ENCODE measurements at regions not wholly inside any gene's neighbourhood (a gene's known extent, or its start where the extent isn't known, plus 50 kb on each side); places are given as distances from the start of the nearest gene placed in this dataset.

DNA sequence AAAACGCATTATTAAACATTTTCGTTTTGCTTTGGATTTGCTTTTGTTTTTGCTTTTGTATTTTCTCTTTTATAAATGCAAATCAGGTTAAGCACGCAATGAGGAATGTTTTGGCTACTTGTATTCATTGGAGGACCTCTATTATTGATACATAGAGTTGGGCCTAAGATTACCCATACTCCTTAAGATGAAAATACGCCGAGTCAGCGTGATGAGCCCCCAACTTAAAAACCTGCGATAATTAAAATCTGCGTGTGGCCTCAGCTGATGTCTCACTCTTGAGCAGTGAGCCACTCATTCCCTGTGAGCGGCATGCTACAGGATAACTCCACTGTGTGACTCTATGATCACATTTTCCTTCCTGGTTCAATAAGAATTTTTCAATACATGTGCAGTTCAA, 518.3 kb downstream of the IRX1 start:
- no peak overlapping the region for H3K4me3 ChIP-seq (ENCODE audit: low read depth, low read length)
- TF ChIP-seq, protein P1, sequence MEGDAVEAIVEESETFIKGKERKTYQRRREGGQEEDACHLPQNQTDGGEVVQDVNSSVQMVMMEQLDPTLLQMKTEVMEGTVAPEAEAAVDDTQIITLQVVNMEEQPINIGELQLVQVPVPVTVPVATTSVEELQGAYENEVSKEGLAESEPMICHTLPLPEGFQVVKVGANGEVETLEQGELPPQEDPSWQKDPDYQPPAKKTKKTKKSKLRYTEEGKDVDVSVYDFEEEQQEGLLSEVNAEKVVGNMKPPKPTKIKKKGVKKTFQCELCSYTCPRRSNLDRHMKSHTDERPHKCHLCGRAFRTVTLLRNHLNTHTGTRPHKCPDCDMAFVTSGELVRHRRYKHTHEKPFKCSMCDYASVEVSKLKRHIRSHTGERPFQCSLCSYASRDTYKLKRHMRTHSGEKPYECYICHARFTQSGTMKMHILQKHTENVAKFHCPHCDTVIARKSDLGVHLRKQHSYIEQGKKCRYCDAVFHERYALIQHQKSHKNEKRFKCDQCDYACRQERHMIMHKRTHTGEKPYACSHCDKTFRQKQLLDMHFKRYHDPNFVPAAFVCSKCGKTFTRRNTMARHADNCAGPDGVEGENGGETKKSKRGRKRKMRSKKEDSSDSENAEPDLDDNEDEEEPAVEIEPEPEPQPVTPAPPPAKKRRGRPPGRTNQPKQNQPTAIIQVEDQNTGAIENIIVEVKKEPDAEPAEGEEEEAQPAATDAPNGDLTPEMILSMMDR (IDR thresholded peaks at IDR 0.05; ENCODE audit: low read depth, low read length, missing control alignments), result no peak

DNA sequence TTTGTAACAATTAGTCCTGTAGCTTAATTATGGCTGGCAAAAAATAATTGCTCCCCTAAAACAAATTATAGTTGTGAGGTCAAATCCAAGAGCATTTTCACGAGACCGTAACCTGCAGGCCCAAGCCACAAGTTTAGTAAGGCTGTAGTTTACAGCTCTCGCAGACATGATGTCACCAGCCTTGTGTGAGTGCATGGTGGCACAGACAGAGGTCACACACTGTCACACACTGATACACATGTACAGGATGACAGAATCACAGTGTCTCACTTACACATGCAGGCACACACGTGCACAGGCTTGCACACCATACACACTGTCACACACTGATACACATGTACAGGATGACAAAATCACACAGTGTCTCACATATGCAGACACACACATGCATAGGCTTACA, 518.8 kb downstream of the IRX1 start:
- no peak overlapping the region for H3K4me3 ChIP-seq (ENCODE audit: low read depth, low read length)
- H3K27ac ChIP-seq, result no peak overlapping the region
- no peaks in the 10 kb centered on the region for H3K27me3 ChIP-seq (replicated peaks)
- no peaks in the 10 kb centered on the region for H3K36me3 ChIP-seq (replicated peaks)
- TF ChIP-seq, protein P1 (IDR thresholded peaks at IDR 0.05; ENCODE audit: low read depth, low read length, missing control alignments), result no peak
- no peak for DNase-seq
- in situ Hi-C loops (cut with HindIII; ENCODE audit: low pct_ligation_motif_present, low sequenced_read_pairs), result no loop called here

More for the DNA sequence above, 518.3 kb downstream of the IRX1 start:
- no peaks in the 10 kb centered on the region for H3K36me3 ChIP-seq (replicated peaks)
- in situ Hi-C loops (cut with HindIII; ENCODE audit: low pct_ligation_motif_present, low sequenced_read_pairs), result no loop called here
- DNase-seq, result no peak
- H3K27me3 ChIP-seq (replicated peaks), result no peaks in the 10 kb centered on the region
- H3K27ac ChIP-seq, result no peak overlapping the region

DNA sequence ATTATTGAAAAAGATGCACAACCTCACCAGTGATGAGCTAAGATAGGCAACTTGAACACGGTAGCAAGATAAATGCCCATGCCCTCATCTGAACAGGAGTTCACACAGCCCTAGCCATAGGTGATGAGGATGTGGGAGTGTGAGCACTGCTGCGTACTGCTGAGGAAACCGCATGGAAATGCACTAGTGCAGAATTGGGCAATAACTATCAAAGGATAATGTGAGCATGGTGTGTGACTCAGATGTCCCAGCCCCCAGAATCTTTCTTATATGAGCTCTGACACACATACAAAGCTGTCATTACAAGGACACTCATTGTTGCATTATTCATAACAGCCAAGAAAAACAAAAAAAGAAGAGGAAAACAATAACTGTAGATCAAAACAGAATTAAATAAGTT, 521.2 kb downstream of the IRX1 start:
- Histone ChIP-seq H3K4me3 (ENCODE audit: low read depth, low read length) (no peak overlapping the region), H3K27ac (no peak overlapping the region), H3K36me3 (replicated peaks) (no peaks in the 10 kb centered on the region), H3K27me3 (replicated peaks) (no peaks in the 10 kb centered on the region)
- TF ChIP-seq, protein P1 (IDR thresholded peaks at IDR 0.05; ENCODE audit: low read depth, low read length, missing control alignments), result no peak
- in situ Hi-C loops (cut with HindIII; ENCODE audit: low pct_ligation_motif_present, low sequenced_read_pairs), result no loop called here
- no peak for DNase-seq

DNA sequence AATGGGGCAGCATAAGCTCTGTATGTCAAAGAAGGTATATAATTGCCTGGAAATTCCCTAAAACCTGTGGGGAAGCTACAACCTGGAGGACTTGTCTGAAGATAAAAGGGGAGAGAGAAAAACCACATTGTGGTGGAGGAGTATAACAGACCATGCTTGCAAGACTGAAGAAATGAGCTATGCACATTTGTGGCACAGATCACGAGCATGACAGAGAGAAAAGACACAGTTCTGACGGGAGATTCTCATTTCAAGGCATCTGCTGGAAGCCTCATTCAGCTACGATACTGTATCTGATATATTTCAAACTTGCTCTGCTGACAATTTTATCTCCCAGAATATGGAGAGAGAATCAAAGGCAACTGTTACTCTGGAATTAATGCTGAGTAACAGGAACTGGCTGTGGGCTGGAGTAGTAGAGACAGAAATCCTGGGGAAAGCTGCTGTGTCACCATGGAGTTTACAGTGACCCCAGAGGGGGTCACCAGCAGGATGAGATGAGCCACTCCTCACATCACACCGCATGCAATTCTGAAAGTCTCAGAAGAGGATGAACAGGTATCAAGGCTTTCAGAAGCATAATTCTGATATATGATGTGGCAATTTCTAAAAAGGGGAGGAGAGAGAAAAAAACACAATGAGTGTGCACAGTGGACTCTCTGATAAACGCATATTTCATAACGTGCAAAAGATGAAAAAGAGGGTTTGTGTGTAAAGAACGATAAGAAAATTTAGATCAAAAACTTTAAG, 528.8 kb downstream of the IRX1 start:
- Histone ChIP-seq H3K27ac (no peak overlapping the region), H3K4me3 (ENCODE audit: low read depth, low read length) (no peak overlapping the region), H3K27me3 (replicated peaks) (no peaks in the 10 kb centered on the region), H3K36me3 (replicated peaks) (no peaks in the 10 kb centered on the region)
- no peak for DNase-seq
- in situ Hi-C loops (cut with HindIII; ENCODE audit: low pct_ligation_motif_present, low sequenced_read_pairs), result no loop called here
- TF ChIP-seq, protein P1 (IDR thresholded peaks at IDR 0.05; ENCODE audit: low read depth, low read length, missing control alignments), result no peak

DNA sequence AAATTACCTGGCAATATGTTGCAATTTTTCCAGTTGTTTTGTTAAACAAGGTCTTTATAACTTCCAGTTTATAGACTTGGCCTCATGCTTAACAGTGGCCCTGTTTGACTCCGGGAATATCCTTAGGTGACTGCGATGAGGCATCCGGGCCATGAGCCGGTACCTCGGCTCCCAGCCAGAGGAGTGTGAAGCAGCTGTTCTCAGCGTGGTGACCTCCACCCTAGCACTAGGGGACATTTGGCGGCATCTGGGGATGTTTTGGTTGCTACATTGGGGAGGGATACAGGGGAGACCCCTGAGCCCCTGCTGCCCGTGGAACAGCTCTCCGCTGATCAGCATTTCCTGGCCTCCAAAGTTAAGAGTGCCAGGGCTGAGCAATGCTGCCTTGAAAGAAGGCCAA, 533.4 kb downstream of the IRX1 start:
- TF ChIP-seq, protein P1 (IDR thresholded peaks at IDR 0.05; ENCODE audit: low read depth, low read length, missing control alignments), result no peak
- Histone ChIP-seq H3K27ac (no peak overlapping the region), H3K36me3 (replicated peaks) (no peaks in the 10 kb centered on the region), H3K4me3 (ENCODE audit: low read depth, low read length) (no peak overlapping the region), H3K27me3 (replicated peaks) (no peaks in the 10 kb centered on the region)
- in situ Hi-C loops (cut with HindIII; ENCODE audit: low pct_ligation_motif_present, low sequenced_read_pairs), result no loop called here
- DNase-seq, result no peak

DNA sequence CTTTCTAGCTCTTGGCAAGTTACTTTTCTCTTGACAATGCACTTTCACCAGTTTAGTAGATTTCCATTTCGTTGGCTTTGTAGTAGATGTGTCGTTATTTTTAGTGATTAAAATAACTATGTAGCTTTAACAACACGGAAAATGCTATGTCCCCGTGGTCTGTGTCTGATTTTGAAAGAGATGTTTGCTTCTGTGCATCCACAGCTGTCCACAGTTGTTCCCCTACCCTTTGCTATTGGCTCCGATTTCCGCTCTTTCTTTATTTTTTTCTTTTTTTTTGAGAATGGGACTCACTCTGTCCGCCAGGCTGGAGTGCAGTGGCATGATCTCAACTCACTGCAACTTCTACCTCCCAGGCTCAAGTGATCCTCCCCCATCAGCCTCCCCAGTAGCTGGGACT, 533.9 kb downstream of the IRX1 start:
- Histone ChIP-seq H3K27me3 (replicated peaks) (no peaks in the 10 kb centered on the region), H3K36me3 (replicated peaks) (no peaks in the 10 kb centered on the region), H3K4me3 (ENCODE audit: low read depth, low read length) (no peak overlapping the region), H3K27ac (no peak overlapping the region)
- TF ChIP-seq, protein P1 (IDR thresholded peaks at IDR 0.05; ENCODE audit: low read depth, low read length, missing control alignments), result no peak
- in situ Hi-C loops (cut with HindIII; ENCODE audit: low pct_ligation_motif_present, low sequenced_read_pairs), result no loop called here
- no peak for DNase-seq
